GM10266 (cell line): ENCODE measurements at regions not wholly inside any gene's neighbourhood (a gene's known extent, or its start where the extent isn't known, plus 50 kb on each side); places are given as distances from the start of the nearest gene placed in this dataset.

Experiments
- DNase-seq: peaks from one replicate; pipeline ENCODE4 v3.0.0; 2012; ENCODE audit errors: extremely low spot score
- TF ChIP-seq, protein P1 (sequence below): IDR thresholded peaks from 2 replicates; pipeline ENCODE4 v1.5.1; 2012; ENCODE audit warnings: mild to moderate bottlenecking, low read depth; ENCODE audit not compliant: control insufficient read depth, insufficient read depth; ENCODE audit errors: missing control alignments

DNA sequence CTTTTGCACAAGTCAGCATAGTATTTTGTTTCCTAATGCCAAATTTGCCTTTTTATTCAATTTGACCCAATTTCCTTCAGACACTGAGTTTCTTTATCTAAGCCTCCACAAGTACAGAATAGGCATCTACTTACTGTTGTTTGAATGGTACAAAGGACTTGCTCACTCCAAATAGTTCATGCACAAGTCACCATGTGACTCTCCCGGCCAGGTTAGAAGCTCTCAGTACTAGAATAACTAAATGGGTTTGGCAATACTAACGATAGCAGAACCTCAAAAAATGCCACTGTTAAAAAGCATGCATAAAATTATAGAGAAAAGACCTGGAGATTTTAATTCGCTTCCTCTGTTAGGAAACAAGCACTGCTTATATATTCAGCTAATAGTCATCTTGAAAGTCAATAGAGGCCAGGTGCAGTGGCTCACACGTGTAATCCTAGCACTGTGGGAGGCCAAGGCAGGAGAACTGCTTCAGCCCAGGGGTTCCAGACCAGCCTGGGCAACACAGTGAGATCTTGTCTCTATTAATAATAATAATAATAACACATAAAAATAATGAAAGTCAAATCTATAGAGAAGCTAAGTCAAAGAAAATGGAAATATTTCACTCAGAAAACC is 335.8 kb upstream of the MBL2 start:
- TF ChIP-seq, protein P1, sequence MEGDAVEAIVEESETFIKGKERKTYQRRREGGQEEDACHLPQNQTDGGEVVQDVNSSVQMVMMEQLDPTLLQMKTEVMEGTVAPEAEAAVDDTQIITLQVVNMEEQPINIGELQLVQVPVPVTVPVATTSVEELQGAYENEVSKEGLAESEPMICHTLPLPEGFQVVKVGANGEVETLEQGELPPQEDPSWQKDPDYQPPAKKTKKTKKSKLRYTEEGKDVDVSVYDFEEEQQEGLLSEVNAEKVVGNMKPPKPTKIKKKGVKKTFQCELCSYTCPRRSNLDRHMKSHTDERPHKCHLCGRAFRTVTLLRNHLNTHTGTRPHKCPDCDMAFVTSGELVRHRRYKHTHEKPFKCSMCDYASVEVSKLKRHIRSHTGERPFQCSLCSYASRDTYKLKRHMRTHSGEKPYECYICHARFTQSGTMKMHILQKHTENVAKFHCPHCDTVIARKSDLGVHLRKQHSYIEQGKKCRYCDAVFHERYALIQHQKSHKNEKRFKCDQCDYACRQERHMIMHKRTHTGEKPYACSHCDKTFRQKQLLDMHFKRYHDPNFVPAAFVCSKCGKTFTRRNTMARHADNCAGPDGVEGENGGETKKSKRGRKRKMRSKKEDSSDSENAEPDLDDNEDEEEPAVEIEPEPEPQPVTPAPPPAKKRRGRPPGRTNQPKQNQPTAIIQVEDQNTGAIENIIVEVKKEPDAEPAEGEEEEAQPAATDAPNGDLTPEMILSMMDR = no peak
- DNase-seq = no peak

DNA sequence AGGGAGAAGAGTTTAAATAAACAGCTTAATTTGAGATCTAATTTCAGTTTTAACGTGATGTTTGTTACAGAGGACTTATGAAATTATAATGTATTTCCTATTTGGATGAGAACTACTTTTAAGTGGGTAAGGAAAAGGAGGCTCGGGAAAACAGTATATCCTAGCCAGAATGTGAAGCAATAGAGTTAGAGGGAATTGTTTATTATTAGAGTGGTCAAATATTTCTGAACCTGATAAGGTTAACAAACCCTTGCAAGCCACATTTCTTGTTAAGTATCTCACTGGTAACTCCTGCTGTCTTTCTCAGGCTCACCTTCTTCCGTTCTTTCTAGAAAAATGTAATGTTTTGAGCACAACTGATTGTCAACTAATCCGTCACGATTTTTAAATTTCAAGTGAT is 335.1 kb upstream of the MBL2 start:
- TF ChIP-seq, protein P1 = no peak
- DNase-seq = no peak

DNA sequence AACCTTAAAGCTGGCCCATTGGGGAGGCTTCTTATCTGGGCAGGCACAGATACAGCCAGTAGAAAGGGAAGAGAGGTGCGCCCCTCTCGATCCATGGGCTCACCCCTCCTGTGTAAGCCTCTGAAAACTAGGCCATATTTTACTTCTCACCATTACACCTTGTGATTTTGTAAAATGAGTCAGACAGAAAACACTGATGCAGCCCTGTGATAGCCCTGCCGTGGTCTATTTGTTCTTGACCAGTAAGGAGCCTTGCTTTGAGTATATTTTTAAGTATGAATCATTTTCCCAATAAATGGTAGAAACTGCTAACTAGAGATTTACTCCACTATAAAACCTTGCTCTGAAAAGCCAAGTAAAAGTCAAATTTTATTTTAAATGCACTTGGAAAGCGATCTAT is 329.8 kb upstream of the MBL2 start:
- DNase-seq = no peak
- TF ChIP-seq, protein P1 = no peak

DNA sequence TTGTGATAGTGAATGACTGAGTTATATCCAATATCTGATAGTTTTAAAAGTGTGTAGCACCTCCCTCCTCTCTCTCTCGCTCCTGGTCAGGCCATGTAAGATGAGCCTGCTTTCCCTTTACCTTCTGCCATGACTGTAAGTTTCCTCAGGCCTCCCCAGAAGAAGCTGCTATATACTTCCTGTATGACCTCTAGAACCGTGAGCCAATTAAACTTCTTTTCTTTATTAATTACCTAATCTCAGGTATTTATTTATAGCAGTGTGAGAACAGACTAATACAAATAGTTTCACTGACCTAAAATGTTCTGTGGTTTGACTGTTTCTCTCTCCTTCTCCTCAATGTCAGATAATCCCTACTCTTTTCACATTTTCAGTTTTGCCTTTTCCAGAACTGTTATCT is 321.3 kb upstream of the MBL2 start:
- DNase-seq = no peak
- TF ChIP-seq, protein P1 = no peak

DNA sequence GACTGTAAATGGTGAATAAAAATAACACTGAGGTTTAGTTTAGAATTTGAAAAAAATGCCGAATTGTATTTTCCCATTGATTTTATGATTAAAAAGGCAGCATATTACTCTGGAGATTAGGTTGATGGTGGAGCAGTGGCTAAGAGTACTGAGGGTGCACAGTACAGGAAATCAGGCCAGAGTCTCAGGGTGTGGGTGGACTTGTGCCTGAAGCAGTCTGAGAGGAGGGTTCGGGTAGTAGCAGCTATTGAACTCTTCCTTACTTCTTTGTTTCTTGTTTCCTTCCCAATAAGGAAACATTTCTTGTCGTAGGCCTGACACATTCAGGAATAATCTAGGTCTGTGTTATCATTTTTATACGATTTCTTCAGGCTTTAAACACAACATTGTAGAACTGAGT is 319.0 kb upstream of the MBL2 start:
- TF ChIP-seq, protein P1 = no peak

DNA sequence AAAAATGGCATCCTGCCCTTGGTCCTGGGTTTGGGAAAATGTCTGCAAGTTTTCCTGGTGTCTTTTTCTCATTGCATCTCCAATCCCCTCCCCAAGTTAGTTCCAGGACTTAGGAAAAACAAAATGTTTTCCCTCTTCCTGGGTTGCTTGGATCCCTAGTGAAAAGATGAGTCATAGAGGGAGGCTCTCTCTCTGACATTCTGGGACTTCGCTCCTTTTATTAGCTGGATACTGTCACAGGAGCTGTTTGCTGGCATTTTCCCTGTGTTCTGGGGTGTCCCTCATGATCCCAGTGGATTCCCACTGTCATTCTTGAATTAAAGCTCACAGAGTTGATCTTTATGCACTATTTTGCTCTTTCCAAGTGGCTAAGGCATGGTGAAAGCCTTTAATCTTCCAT is 316.4 kb upstream of the MBL2 start:
- DNase-seq = no peak
- TF ChIP-seq, protein P1 = no peak

More for the DNA sequence above, 319.0 kb upstream of the MBL2 start:
- DNase-seq = no peak

DNA sequence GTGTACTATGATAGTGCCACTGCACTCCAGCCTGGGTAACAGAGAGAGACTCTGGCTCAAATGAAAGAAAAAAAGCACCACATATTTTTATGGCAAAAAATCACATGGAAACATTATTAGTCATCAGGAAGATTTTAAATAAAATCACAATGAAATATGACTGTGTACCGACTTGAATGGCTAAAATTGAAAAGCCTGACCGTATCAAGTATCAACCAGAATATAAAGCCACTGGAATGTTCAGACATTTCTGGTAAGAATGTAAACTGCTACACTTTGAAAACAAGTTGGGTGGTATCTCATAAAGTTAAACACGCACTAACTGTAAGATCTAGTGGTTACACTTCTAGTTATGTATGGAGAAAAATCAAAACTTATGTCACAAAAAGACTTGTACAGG is 306.7 kb upstream of the MBL2 start:
- TF ChIP-seq, protein P1 = no peak
- no peak for DNase-seq
